ENCODE measurements at regions not wholly inside any gene's neighbourhood (a gene's known extent, or its start where the extent isn't known, plus 50 kb on each side); places are given as distances from the start of the nearest gene placed in this dataset.
"Not testable (repeated sequence)": the region's sequence is repeated elsewhere in the genome, so short reads cannot be mapped to it uniquely, and the experiment has no call there.

- no peak for DNase-seq (ENCODE audit: low spot score)
Observed at GRCh38 chr1:213585402-213585801, 402.4 kb upstream of the PROX1 start.

- no peak for DNase-seq (ENCODE audit: low spot score)
Observed at GRCh38 chr1:213585959-213586586, 401.7 kb upstream of the PROX1 start.

GRCh38 chr1:213586587-213586972 is 401.2 kb upstream of the PROX1 start:
- DNase-seq (ENCODE audit: low spot score) = no peak

- DNase-seq (ENCODE audit: low spot score) = no peak
Observed at GRCh38 chr1:213596729-213597128, 391.0 kb upstream of the PROX1 start.

GRCh38 chr1:213598263-213598662 is 389.5 kb upstream of the PROX1 start:
- DNase-seq (ENCODE audit: low spot score) = no peak

- no peak for DNase-seq (ENCODE audit: low spot score)
Observed at GRCh38 chr1:213600879-213601278, 386.9 kb upstream of the PROX1 start.

GRCh38 chr1:213601705-213602104 is 386.1 kb upstream of the PROX1 start:
- DNase-seq (ENCODE audit: low spot score) = not testable (repeated sequence)

GRCh38 chr1:213602796-213603486 is 384.8 kb upstream of the PROX1 start:
- no peak for DNase-seq (ENCODE audit: low spot score)

- DNase-seq (ENCODE audit: low spot score) = no peak
Observed at GRCh38 chr1:213604477-213604876, 383.3 kb upstream of the PROX1 start.

- no peak for DNase-seq (ENCODE audit: low spot score)
Observed at GRCh38 chr1:213605732-213606131, 382.0 kb upstream of the PROX1 start.

GRCh38 chr1:213606252-213606820 is 381.4 kb upstream of the PROX1 start:
- DNase-seq (ENCODE audit: low spot score) = no peak

- DNase-seq (ENCODE audit: low spot score) = no peak
Observed at GRCh38 chr1:213613549-213613948, 374.2 kb upstream of the PROX1 start.

GRCh38 chr1:213615226-213615916 is 372.4 kb upstream of the PROX1 start:
- DNase-seq (ENCODE audit: low spot score) = no peak

- DNase-seq (ENCODE audit: low spot score) = no peak
Observed at GRCh38 chr1:213617133-213617532, 370.6 kb upstream of the PROX1 start.

- no peak for DNase-seq (ENCODE audit: low spot score)
Observed at GRCh38 chr1:213618094-213618493, 369.7 kb upstream of the PROX1 start.

- no peak for DNase-seq (ENCODE audit: low spot score)
Observed at GRCh38 chr1:213619026-213619425, 368.7 kb upstream of the PROX1 start.

GRCh38 chr1:213621077-213621476 is 366.7 kb upstream of the PROX1 start:
- no peak for DNase-seq (ENCODE audit: low spot score)

- peak; percentile 53 for DNase-seq (ENCODE audit: low spot score)
Observed at GRCh38 chr1:213622365-213623063, 365.3 kb upstream of the PROX1 start.

GRCh38 chr1:213623064-213623581 is 364.6 kb upstream of the PROX1 start:
- no peak for DNase-seq (ENCODE audit: low spot score)

GRCh38 chr1:213623862-213624261 is 363.9 kb upstream of the PROX1 start:
- no peak for DNase-seq (ENCODE audit: low spot score)

- not testable (repeated sequence) for DNase-seq (ENCODE audit: low spot score)
Observed at GRCh38 chr1:213636778-213637177, 351.0 kb upstream of the PROX1 start.

GRCh38 chr1:213641312-213641711 is 346.5 kb upstream of the PROX1 start:
- DNase-seq (ENCODE audit: low spot score) = no peak
